WI38 (cell line): ENCODE measurements at regions not wholly inside any gene's neighbourhood (a gene's known extent, or its start where the extent isn't known, plus 50 kb on each side); places are given as distances from the start of the nearest gene placed in this dataset.
"Not testable (repeated sequence)": the region's sequence is repeated elsewhere in the genome, so short reads cannot be mapped to it uniquely, and the experiment has no call there.

Source experiments
- H3K4me3 ChIP-seq: 2 replicates; pipeline ENCODE4 v1.5.1; 2011; ENCODE audit warnings: low read depth, mild to moderate bottlenecking, control low read depth, low read length
- TF ChIP-seq, protein P1 (sequence below): IDR thresholded peaks from 2 replicates; pipeline ENCODE4 v1.5.1; 2012; ENCODE audit warnings: low read depth, mild to moderate bottlenecking, control low read depth, low read length

DNA sequence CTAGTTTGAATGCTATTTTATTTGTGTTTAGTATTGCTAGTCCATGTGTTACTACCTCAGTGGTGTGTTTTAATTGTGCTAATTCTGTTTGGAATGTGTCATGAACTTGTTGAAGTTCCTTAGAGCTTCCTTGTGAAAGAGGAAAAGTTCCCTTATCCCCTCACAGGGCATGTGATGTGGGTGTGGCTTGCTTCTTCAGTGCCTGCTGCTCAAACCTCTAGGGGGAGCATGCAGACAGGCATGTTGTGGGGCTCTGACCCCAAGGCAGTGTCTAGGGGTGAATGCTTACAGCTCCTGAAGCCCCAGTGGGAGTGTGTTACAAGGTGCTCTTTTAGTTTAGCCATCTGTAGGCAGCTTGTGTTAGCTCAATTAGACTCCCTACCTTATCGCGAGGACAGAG lies 86.5 kb downstream of the MAGED4 start:
- TF ChIP-seq, protein P1, sequence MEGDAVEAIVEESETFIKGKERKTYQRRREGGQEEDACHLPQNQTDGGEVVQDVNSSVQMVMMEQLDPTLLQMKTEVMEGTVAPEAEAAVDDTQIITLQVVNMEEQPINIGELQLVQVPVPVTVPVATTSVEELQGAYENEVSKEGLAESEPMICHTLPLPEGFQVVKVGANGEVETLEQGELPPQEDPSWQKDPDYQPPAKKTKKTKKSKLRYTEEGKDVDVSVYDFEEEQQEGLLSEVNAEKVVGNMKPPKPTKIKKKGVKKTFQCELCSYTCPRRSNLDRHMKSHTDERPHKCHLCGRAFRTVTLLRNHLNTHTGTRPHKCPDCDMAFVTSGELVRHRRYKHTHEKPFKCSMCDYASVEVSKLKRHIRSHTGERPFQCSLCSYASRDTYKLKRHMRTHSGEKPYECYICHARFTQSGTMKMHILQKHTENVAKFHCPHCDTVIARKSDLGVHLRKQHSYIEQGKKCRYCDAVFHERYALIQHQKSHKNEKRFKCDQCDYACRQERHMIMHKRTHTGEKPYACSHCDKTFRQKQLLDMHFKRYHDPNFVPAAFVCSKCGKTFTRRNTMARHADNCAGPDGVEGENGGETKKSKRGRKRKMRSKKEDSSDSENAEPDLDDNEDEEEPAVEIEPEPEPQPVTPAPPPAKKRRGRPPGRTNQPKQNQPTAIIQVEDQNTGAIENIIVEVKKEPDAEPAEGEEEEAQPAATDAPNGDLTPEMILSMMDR, result peak; percentile 24; the same call in 1 of the 2 replicates
- H3K4me3 ChIP-seq, result no peak overlapping the region

DNA sequence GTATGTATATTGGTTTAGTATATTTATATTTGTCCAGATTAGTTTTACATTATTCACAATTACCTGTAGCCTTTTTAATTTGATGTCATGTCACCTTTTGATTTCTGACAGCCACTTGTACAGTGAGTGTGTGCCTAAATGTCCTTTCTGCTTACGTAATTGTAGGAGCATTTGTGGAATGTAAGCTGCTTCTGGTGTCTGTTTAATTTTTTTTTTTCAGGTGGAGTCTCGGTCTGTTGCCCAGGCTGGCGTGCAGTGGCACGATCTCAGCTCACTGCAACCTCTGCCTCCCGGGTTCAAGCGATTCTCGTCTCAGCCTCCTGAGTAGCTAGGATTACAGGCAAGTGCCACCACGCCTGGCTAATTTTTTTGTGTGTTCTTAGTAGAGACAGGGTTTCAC lies 91.2 kb upstream of the XAGE2 start:
- H3K4me3 ChIP-seq, result no peak overlapping the region
- TF ChIP-seq, protein P1, result no peak

DNA sequence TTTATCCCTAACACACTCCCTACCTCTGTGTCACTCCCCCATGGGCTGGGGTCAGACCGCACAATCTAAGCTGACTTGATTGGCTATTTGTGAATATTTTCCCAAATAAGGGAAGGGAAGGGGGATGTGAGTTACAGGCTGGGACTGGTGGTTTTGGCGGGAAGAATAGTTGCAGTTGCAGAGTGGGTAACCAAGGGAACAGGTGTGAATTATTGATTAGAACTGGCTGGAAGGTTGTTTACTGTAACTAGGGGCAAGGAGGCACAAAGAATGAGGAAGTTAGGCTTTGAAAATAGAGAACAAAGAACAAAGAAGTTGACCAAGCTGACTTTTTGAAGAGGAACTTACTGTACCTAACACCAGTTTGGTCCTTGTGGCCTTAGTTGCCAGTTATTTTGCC lies 88.0 kb upstream of the XAGE2 start:
- no peak overlapping the region for H3K4me3 ChIP-seq
- TF ChIP-seq, protein P1, result no peak

DNA sequence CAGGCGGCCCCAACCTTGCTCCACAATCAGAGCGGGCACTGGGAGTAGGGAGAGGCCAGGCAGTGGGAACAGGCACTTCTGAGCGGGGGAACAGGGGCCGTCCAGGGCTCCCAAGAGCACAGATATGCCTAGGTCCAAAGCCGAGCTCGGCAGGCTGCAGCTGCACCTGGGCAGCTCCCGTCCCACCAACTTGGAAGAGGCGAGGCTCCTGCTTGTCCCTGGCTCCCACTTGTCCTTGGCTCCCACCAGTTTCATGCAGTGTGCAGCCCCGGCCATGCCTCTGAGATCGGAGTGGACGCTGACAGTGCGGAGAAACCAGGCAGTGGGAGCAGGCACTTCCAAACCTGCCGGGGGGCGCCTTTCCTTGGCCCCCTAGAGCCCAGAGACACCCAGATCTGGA lies 84.0 kb upstream of the XAGE2 start:
- TF ChIP-seq, protein P1, result no peak
- H3K4me3 ChIP-seq, result no peak overlapping the region

DNA sequence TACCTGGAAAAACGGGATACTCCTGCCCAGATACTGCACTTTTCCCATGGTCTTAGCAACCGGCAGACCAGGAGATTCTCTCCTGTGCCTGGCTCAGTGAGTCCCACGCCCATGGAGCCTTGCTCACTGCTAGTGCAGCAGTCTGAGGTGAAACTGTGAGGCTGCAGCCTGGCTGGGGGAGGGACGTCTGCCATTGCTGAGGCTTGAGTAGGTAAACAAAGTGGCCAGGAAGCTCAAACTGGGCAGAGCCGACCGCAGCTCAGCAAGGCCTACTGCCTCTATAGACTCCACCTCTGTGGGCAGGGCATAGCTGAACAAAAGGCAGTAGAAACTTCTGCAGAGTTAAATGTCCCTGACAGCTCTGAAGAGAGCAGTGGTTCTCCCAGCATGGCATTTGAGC lies 69.9 kb upstream of the XAGE2 start:
- not testable (repeated sequence) for H3K4me3 ChIP-seq

DNA sequence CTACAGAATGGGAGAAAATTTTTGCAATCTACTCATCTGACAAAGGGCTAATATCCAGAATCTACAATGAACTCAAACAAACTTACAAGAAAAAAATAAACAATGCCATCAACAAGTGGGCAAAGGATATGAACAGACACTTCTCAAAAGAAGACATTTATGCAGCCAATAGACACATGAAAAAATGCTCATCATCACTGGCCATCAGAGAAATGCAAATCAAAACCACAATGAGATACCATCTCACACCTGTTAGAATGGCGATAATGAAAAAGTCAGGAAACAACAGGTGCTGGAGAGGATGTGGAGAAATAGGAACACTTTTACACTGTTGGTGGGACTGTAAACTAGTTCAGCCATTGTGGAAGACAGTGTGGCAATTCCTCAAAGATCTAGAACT lies 60.3 kb upstream of the XAGE2 start:
- not testable (repeated sequence) for H3K4me3 ChIP-seq
